Progenitor cell of endocrine pancreas (in vitro differentiated cells): ENCODE measurements at regions not wholly inside any gene's neighbourhood (a gene's known extent, or its start where the extent isn't known, plus 50 kb on each side); places are given as distances from the start of the nearest gene placed in this dataset.

Experiments
- DNase-seq: peaks from one replicate; pipeline ENCODE4 v3.0.0; 2021; ENCODE audit warnings: low spot score; ENCODE audit not compliant: unreplicated experiment
- H3K27ac Mint-ChIP-seq: 2 replicates; pipeline ENCODE4 v1.8.0; 2021; ENCODE audit warnings: mild to moderate bottlenecking, moderate library complexity, mixed read lengths
- H3K27me3 Mint-ChIP-seq: 2 replicates; pipeline ENCODE4 v1.8.0; 2021; ENCODE audit warnings: mixed read lengths
- H3K36me3 Mint-ChIP-seq: 2 replicates; pipeline ENCODE4 v1.8.0; 2022; ENCODE audit warnings: mixed read lengths; ENCODE audit not compliant: insufficient read depth
- H3K4me1 Mint-ChIP-seq: 2 replicates; pipeline ENCODE4 v1.8.0; 2021; ENCODE audit warnings: low read depth, mixed read lengths
- H3K4me3 Mint-ChIP-seq: 2 replicates; pipeline ENCODE4 v1.8.0; 2021; ENCODE audit warnings: low read depth, mild to moderate bottlenecking, moderate library complexity, mixed read lengths
- H3K9me3 Mint-ChIP-seq: 2 replicates; pipeline ENCODE4 v1.8.0; 2021; ENCODE audit warnings: low read depth, mixed read lengths
- TF ChIP-seq, protein P1 (sequence below): fragments of 200-600 bp; sonication (generic); IDR thresholded peaks from one replicate; pipeline ENCODE4 v1.5.0; 2021; ENCODE audit warnings: antibody characterized with exemption, mild to moderate bottlenecking; ENCODE audit not compliant: unreplicated experiment

- H3K27ac Mint-ChIP-seq, result no peak overlapping the region
- H3K27me3 Mint-ChIP-seq, result no peaks in the 10 kb centered on the region
- no peak for DNase-seq
- peaks cover 4% of the 10 kb centered on the region for H3K9me3 Mint-ChIP-seq
- no peak overlapping the region for H3K4me3 Mint-ChIP-seq
- peaks cover 1% of the 10 kb centered on the region for H3K36me3 Mint-ChIP-seq
- TF ChIP-seq, protein P1, sequence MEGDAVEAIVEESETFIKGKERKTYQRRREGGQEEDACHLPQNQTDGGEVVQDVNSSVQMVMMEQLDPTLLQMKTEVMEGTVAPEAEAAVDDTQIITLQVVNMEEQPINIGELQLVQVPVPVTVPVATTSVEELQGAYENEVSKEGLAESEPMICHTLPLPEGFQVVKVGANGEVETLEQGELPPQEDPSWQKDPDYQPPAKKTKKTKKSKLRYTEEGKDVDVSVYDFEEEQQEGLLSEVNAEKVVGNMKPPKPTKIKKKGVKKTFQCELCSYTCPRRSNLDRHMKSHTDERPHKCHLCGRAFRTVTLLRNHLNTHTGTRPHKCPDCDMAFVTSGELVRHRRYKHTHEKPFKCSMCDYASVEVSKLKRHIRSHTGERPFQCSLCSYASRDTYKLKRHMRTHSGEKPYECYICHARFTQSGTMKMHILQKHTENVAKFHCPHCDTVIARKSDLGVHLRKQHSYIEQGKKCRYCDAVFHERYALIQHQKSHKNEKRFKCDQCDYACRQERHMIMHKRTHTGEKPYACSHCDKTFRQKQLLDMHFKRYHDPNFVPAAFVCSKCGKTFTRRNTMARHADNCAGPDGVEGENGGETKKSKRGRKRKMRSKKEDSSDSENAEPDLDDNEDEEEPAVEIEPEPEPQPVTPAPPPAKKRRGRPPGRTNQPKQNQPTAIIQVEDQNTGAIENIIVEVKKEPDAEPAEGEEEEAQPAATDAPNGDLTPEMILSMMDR, result no peak
- peaks cover 11% of the 10 kb centered on the region for H3K4me1 Mint-ChIP-seq
Measured at GRCh38 chr2:37481244-37481643, 136.8 kb downstream of the QPCT start.

DNA sequence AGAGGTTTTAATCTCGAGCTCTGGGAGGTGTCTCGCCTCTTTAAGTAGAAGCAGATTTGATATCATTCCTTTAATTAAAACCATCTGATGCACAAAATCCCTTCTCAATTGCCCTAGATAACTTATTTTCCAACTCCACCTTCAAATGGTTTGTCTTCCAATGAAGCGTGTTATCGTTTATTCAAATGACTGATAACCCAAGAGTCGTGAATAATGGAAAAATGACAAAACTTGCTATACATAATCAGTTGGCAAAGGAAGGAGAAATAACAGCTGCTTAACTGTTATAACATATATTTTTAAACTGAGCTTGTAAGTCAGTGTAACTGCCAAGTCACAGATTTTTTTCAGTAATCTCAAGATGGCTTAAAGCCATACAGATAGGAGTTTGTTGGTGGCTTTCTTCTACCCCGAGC lies 144.6 kb downstream of the QPCT start:
- Mint-ChIP-seq H3K9me3 (peaks cover 22% of the 10 kb centered on the region), H3K4me1 (no peaks in the 10 kb centered on the region), H3K27me3 (no peaks in the 10 kb centered on the region), H3K27ac (no peak overlapping the region), H3K36me3 (peaks cover 1% of the 10 kb centered on the region), H3K4me3 (no peak overlapping the region)
- TF ChIP-seq, protein P1, result no peak
- DNase-seq, result no peak

- H3K9me3 Mint-ChIP-seq, result peaks cover 22% of the 10 kb centered on the region
- H3K27ac Mint-ChIP-seq, result no peak overlapping the region
- H3K4me3 Mint-ChIP-seq, result no peak overlapping the region
- no peaks in the 10 kb centered on the region for H3K4me1 Mint-ChIP-seq
- TF ChIP-seq, protein P1, result no peak
- no peak for DNase-seq
- H3K27me3 Mint-ChIP-seq, result no peaks in the 10 kb centered on the region
- H3K36me3 Mint-ChIP-seq, result peaks cover 1% of the 10 kb centered on the region
Measured at GRCh38 chr2:37489536-37489935, 145.1 kb downstream of the QPCT start.

DNA sequence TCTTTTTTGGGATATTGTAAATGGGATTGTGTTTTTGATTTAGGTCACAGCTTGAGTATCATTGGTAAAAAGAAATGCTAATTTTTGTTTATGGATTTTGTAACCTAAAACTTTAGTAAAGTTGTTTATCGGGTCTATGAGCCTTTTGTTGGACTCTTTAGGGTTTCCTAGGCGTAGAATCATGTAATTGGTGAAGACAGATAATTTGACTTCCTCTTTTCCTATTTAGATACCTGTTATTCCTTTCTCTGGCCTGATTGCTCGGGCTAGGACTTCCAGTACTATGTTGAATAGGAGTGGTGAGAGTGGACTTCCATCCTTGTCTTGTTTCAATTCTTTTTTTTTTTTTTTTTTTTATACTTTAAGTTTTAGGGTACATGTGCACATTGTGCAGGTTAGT lies 149.0 kb downstream of the QPCT start:
- H3K27ac Mint-ChIP-seq, result no peak overlapping the region
- no peak for DNase-seq
- TF ChIP-seq, protein P1, result no peak
- H3K4me1 Mint-ChIP-seq, result no peaks in the 10 kb centered on the region
- H3K36me3 Mint-ChIP-seq, result peaks cover 3% of the 10 kb centered on the region
- H3K4me3 Mint-ChIP-seq, result no peak overlapping the region
- H3K27me3 Mint-ChIP-seq, result no peaks in the 10 kb centered on the region
- peaks cover 37% of the 10 kb centered on the region for H3K9me3 Mint-ChIP-seq

- TF ChIP-seq, protein P1, result no peak
- Mint-ChIP-seq H3K4me1 (no peaks in the 10 kb centered on the region), H3K27me3 (peaks cover 3% of the 10 kb centered on the region), H3K9me3 (peaks cover 19% of the 10 kb centered on the region), H3K4me3 (no peak overlapping the region), H3K36me3 (peaks cover 2% of the 10 kb centered on the region), H3K27ac (no peak overlapping the region)
- no peak for DNase-seq
Measured at GRCh38 chr2:37499113-37499512, 154.7 kb downstream of the QPCT start.
